NCI-H2227 (cell line): ENCODE measurements at regions not wholly inside any gene's neighbourhood (a gene's known extent, or its start where the extent isn't known, plus 50 kb on each side); places are given as distances from the start of the nearest gene placed in this dataset.
A peak's percentile ranks its signal among the peaks of the same experiment; 100 is the strongest.
"Not testable (repeated sequence)": the region's sequence is repeated elsewhere in the genome, so short reads cannot be mapped to it uniquely, and the experiment has no call there.

ENCODE experiments used
- DNase-seq: peaks from one replicate; lab custom pipeline; 2025; ENCODE audit not compliant: unreplicated experiment; lab: John Stamatoyannopoulos, UW

- DNase-seq: no peak
Observed at GRCh38 chr10:33009244-33010131, 51.5 kb upstream of the ITGB1 start.

GRCh38 chr10:33008499-33009243, 50.6 kb upstream of the ITGB1 start:
- peak; percentile 78 for DNase-seq

GRCh38 chr10:33007731-33008381, 49.8 kb upstream of the ITGB1 start:
- not testable (repeated sequence) for DNase-seq
